Non-pigmented ciliary epithelial cell (primary cell): ENCODE measurements at regions not wholly inside any gene's neighbourhood (a gene's known extent, or its start where the extent isn't known, plus 50 kb on each side); places are given as distances from the start of the nearest gene placed in this dataset.
"Not testable (repeated sequence)": the region's sequence is repeated elsewhere in the genome, so short reads cannot be mapped to it uniquely, and the experiment has no call there.

Experiments
- DNase-seq: peaks from one replicate; pipeline ENCODE4 v3.0.0-alpha.2; 2010; ENCODE audit warnings: low read depth

- DNase-seq, result no peak
Observed at GRCh38 chr14:58887931-58888330, 250.2 kb downstream of the DACT1 start.

GRCh38 chr14:58898655-58899316, 261.0 kb downstream of the DACT1 start:
- DNase-seq, result peak; percentile 92

GRCh38 chr14:58899317-58899713, 261.6 kb downstream of the DACT1 start:
- DNase-seq, result peak; percentile 84

GRCh38 chr14:58901826-58902225, 264.1 kb downstream of the DACT1 start:
- DNase-seq, result no peak

- DNase-seq, result no peak
Observed at GRCh38 chr14:58904776-58905175, 267.0 kb downstream of the DACT1 start.

GRCh38 chr14:58907803-58908202, 270.0 kb downstream of the DACT1 start:
- DNase-seq, result no peak

- no peak for DNase-seq
Observed at GRCh38 chr14:58912287-58912686, 274.5 kb downstream of the DACT1 start.

- no peak for DNase-seq
Observed at GRCh38 chr14:58912799-58913432, 275.2 kb downstream of the DACT1 start.

GRCh38 chr14:58914279-58914855, 274.1 kb upstream of the DAAM1 start:
- no peak for DNase-seq

GRCh38 chr14:58915646-58916045, 272.8 kb upstream of the DAAM1 start:
- no peak for DNase-seq

- no peak for DNase-seq
Observed at GRCh38 chr14:58918066-58918738, 270.3 kb upstream of the DAAM1 start.

GRCh38 chr14:58919217-58919616, 269.2 kb upstream of the DAAM1 start:
- DNase-seq, result no peak

- DNase-seq, result no peak
Observed at GRCh38 chr14:58920230-58920629, 268.2 kb upstream of the DAAM1 start.

GRCh38 chr14:58922201-58922940, 266.1 kb upstream of the DAAM1 start:
- not testable (repeated sequence) for DNase-seq

GRCh38 chr14:58923751-58924405, 264.6 kb upstream of the DAAM1 start:
- DNase-seq, result no peak

- no peak for DNase-seq
Observed at GRCh38 chr14:58941629-58942028, 246.8 kb upstream of the DAAM1 start.

GRCh38 chr14:58942516-58942915, 246.0 kb upstream of the DAAM1 start:
- no peak for DNase-seq

- no peak for DNase-seq
Observed at GRCh38 chr14:58944343-58944967, 244.0 kb upstream of the DAAM1 start.

GRCh38 chr14:58944968-58945356, 243.5 kb upstream of the DAAM1 start:
- DNase-seq, result no peak

- DNase-seq, result no peak
Observed at GRCh38 chr14:58946431-58946830, 242.0 kb upstream of the DAAM1 start.

GRCh38 chr14:58947156-58947555, 241.3 kb upstream of the DAAM1 start:
- no peak for DNase-seq
